ENCODE measurements at regions not wholly inside any gene's neighbourhood (a gene's known extent, or its start where the extent isn't known, plus 50 kb on each side); places are given as distances from the start of the nearest gene placed in this dataset.

GRCh38 chr15:81495780-81496467, 121.9 kb upstream of the TMC3 start:
- TF ChIP-seq, protein P1, sequence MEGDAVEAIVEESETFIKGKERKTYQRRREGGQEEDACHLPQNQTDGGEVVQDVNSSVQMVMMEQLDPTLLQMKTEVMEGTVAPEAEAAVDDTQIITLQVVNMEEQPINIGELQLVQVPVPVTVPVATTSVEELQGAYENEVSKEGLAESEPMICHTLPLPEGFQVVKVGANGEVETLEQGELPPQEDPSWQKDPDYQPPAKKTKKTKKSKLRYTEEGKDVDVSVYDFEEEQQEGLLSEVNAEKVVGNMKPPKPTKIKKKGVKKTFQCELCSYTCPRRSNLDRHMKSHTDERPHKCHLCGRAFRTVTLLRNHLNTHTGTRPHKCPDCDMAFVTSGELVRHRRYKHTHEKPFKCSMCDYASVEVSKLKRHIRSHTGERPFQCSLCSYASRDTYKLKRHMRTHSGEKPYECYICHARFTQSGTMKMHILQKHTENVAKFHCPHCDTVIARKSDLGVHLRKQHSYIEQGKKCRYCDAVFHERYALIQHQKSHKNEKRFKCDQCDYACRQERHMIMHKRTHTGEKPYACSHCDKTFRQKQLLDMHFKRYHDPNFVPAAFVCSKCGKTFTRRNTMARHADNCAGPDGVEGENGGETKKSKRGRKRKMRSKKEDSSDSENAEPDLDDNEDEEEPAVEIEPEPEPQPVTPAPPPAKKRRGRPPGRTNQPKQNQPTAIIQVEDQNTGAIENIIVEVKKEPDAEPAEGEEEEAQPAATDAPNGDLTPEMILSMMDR (conservative IDR thresholded peaks at IDR 0.05): no peak
- no peak for TF ChIP-seq ZFX (IDR thresholded peaks at IDR 0.05)

GRCh38 chr15:81492969-81493645, 119.1 kb upstream of the TMC3 start:
- H3K27ac ChIP-seq: no peak overlapping the region
- TF ChIP-seq ZFX (IDR thresholded peaks at IDR 0.05): no peak
- TF ChIP-seq, protein P1 (conservative IDR thresholded peaks at IDR 0.05): no peak

More at GRCh38 chr15:81495780-81496467, 121.9 kb upstream of the TMC3 start:
- H3K27ac ChIP-seq: no peak overlapping the region

DNA sequence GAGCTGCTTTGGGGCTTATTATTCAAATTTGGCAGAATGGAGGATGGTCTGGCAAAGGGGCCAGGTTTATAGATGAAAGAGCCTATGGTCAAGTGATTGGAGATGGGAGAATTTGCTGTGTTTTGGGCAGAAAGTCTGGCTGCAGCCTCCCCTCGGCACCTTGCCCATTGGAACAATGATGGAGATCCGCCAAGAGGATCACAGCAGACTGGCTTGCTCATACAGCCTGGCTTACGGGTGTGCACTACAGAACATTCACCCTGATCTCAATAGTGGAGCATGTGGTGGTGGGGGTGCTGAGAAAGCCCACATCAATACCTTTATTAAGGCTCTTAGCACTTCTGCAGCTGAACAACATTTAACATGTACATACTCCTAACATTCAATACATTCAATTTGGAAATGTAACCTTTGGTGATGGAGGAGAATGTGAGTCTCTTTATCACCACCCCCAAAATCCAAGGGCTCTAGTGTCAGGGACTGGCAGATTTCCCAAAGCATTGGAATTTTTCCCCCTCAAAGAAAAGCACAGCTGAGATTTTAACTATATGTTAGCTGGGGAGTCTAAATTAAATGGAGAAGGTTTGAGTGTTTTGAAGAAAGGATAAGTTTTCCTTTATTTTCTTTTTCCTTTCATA, 118.4 kb upstream of the TMC3 start:
- TF ChIP-seq, protein P1 (conservative IDR thresholded peaks at IDR 0.05): no peak
- TF ChIP-seq ZFX (IDR thresholded peaks at IDR 0.05): no peak

GRCh38 chr15:81491414-81492096, 117.5 kb upstream of the TMC3 start:
- no peak for TF ChIP-seq ZFX (IDR thresholded peaks at IDR 0.05)
- TF ChIP-seq, protein P1 (conservative IDR thresholded peaks at IDR 0.05): no peak
- H3K27ac ChIP-seq: no peak overlapping the region

More for the DNA sequence above, 118.4 kb upstream of the TMC3 start:
- H3K27ac ChIP-seq: no peak overlapping the region

GRCh38 chr15:81485806-81486205, 111.8 kb upstream of the TMC3 start:
- no peak overlapping the region for H3K27ac ChIP-seq
- TF ChIP-seq, protein P1 (conservative IDR thresholded peaks at IDR 0.05): no peak
- no peak for TF ChIP-seq ZFX (IDR thresholded peaks at IDR 0.05)

- TF ChIP-seq, protein P1 (conservative IDR thresholded peaks at IDR 0.05): no peak
- no peak for TF ChIP-seq ZFX (IDR thresholded peaks at IDR 0.05)
- no peak overlapping the region for H3K27ac ChIP-seq
Observed at GRCh38 chr15:81484086-81484955, 110.3 kb upstream of the TMC3 start.

Measured in C4-2B (cell line).